ENCODE measurements at regions not wholly inside any gene's neighbourhood (a gene's known extent, or its start where the extent isn't known, plus 50 kb on each side); places are given as distances from the start of the nearest gene placed in this dataset.

DNA sequence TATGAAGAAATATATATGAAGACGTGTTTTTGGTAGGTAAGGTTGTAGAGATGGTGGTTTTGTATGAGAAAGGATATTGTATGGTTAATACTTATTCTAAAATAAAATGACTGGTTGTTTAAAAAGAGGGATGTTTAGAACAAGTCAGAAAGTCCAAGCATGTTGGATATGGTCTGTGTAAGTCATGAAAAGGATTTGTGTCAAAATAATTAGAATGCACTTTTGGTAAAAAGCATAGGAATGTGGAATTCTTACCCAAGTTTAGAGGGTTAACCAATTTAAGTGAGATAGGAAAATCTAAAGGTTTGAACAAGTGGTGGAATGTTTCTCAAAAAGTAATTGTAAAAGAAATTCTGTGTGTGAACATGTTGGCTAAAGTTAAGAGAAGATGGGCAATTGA, 1556.5 kb upstream of the C9orf72 start:
- Histone ChIP-seq H3K4me1 (ENCODE audit: control insufficient read depth, insufficient read depth, low read length) (no peaks in the 10 kb centered on the region), H3K9ac (ENCODE audit: control insufficient read depth, insufficient read depth, low read length) (no peak overlapping the region), H3K79me2 (ENCODE audit: control insufficient read depth, insufficient read depth, low read length) (no peaks in the 10 kb centered on the region), H4K20me1 (ENCODE audit: control insufficient read depth, insufficient read depth) (no peaks in the 10 kb centered on the region), H3K4me3 (no peak overlapping the region), H3K9me3 (replicated peaks; ENCODE audit: control insufficient read depth, insufficient read depth, low read length) (no peaks in the 10 kb centered on the region), H3K27ac (ENCODE audit: control insufficient read depth, insufficient read depth) (no peak overlapping the region), H3K27me3 (replicated peaks in 1 of 2; ENCODE audit: control insufficient read depth in 2 of 2, insufficient read depth in 2 of 2, low read length in 1 of 2) (no peaks in the 10 kb centered on the region), H3K36me3 (ENCODE audit: control insufficient read depth in 2 of 2, insufficient read depth in 2 of 2, low read length in 1 of 2) (no peaks in the 10 kb centered on the region), H2AFZ (ENCODE audit: control insufficient read depth, low read depth, low read length) (no peak overlapping the region), H3K4me2 (ENCODE audit: control insufficient read depth, insufficient read depth) (no peak overlapping the region)
- in situ Hi-C loops (cut with MboI) = no loop called here
- intact Hi-C loops (cut with micrococcal nuclease; ENCODE audit: unreplicated experiment) = no loop called here
- ChIA-PET SMC1A (ENCODE audit: uncharacterized antibody, unreplicated experiment) (no interaction called here), POLR2A (no interaction called here), RAD21 (ENCODE audit: unreplicated experiment) (no interaction called here), CTCF (no interaction called here)
- TF ChIP-seq FOXM1 (IDR thresholded peaks at IDR 0.05; ENCODE audit: low read depth, low read length) = no peak
- TF ChIP-seq, protein P1, sequence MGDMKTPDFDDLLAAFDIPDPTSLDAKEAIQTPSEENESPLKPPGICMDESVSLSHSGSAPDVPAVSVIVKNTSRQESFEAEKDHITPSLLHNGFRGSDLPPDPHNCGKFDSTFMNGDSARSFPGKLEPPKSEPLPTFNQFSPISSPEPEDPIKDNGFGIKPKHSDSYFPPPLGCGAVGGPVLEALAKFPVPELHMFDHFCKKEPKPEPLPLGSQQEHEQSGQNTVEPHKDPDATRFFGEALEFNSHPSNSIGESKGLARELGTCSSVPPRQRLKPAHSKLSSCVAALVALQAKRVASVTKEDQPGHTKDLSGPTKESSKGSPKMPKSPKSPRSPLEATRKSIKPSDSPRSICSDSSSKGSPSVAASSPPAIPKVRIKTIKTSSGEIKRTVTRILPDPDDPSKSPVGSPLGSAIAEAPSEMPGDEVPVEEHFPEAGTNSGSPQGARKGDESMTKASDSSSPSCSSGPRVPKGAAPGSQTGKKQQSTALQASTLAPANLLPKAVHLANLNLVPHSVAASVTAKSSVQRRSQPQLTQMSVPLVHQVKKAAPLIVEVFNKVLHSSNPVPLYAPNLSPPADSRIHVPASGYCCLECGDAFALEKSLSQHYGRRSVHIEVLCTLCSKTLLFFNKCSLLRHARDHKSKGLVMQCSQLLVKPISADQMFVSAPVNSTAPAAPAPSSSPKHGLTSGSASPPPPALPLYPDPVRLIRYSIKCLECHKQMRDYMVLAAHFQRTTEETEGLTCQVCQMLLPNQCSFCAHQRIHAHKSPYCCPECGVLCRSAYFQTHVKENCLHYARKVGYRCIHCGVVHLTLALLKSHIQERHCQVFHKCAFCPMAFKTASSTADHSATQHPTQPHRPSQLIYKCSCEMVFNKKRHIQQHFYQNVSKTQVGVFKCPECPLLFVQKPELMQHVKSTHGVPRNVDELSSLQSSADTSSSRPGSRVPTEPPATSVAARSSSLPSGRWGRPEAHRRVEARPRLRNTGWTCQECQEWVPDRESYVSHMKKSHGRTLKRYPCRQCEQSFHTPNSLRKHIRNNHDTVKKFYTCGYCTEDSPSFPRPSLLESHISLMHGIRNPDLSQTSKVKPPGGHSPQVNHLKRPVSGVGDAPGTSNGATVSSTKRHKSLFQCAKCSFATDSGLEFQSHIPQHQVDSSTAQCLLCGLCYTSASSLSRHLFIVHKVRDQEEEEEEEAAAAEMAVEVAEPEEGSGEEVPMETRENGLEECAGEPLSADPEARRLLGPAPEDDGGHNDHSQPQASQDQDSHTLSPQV (IDR thresholded peaks at IDR 0.05) = no peak
- TF ChIP-seq HDAC6 (IDR thresholded peaks at IDR 0.05; ENCODE audit: unreplicated experiment) = no peak
- no peak for TF ChIP-seq NFIC (IDR thresholded peaks at IDR 0.05; ENCODE audit: low read depth, low read length)
- TF ChIP-seq SP1 (IDR thresholded peaks at IDR 0.05; ENCODE audit: low read depth, low read length) = no peak
- DNase-seq (ENCODE audit: low read depth, low spot score) (no peak), ATAC-seq (no peak), FAIRE-seq (no peak)
- no TSS peak for BruUV-seq (replicated peaks)
- 0% methylated on average over 1 of the region's 1 CpG for WGBS (ENCODE audit: insufficient coverage, insufficient replicate concordance, low lambda C conversion rate, missing lambda C conversion rate)
